HEK293 (cell line): ENCODE measurements at regions not wholly inside any gene's neighbourhood (a gene's known extent, or its start where the extent isn't known, plus 50 kb on each side); places are given as distances from the start of the nearest gene placed in this dataset.

Experiments
- CTCF ChIA-PET: fragments of 350-600 bp; formaldehyde crosslinking; extraction: SDS; loops from one replicate; lab custom pipeline; 2021; ENCODE audit warnings: antibody characterized with exemption; lab: Yijun Ruan, JAX
- POLR2A ChIA-PET: fragments of 300-600 bp; formaldehyde crosslinking; extraction: SDS; loops from one replicate; lab custom pipeline; 2020; ENCODE audit warnings: antibody characterized with exemption, inconsistent platforms; lab: Yijun Ruan, JAX
- H3K27ac ChIP-seq: fragments of 200-500 bp; sonication (Bioruptor generic); 2 replicates; pipeline ENCODE4 v1.5.1; 2014; ENCODE audit warnings: low read depth, low read length, control low read depth, inconsistent platforms; ENCODE audit errors: extremely low read depth
- H3K36me3 ChIP-seq, 2 experiments: fragments of 200-500 bp in 1 of 2; sonication (Bioruptor generic) in 1 of 2; 1 replicate in 1 of 2; 2 replicates in 1 of 2; pipeline ENCODE4 v1.5.1; 2014 to 2017; ENCODE audit warnings: inconsistent platforms in 2 of 2, low read length in 2 of 2; ENCODE audit not compliant: control insufficient read depth in 2 of 2, insufficient read depth in 1 of 2
- H3K4me1 ChIP-seq: fragments of 200-500 bp; sonication (Bioruptor generic); 2 replicates; pipeline ENCODE4 v1.5.1; 2014; ENCODE audit warnings: mild to moderate bottlenecking, low read length, inconsistent platforms; ENCODE audit not compliant: control insufficient read depth, insufficient read depth
- H3K4me3 ChIP-seq: 2 replicates; pipeline ENCODE4 v1.5.1; 2011; ENCODE audit warnings: low read depth, mild to moderate bottlenecking, control low read depth, low read length, moderate library complexity
- H3K9me3 ChIP-seq: fragments of 200-500 bp; sonication (Bioruptor generic); 2 replicates; pipeline ENCODE4 v1.5.1; 2014; ENCODE audit warnings: low read depth, low read length, inconsistent platforms; ENCODE audit not compliant: control insufficient read depth, insufficient read depth
- BCL6B ChIP-seq: fragments of 450-650 bp; formaldehyde crosslinking; IDR thresholded peaks from 2 replicates; pipeline ENCODE4 v1.5.1; 2017; ENCODE audit warnings: missing biosample characterization, missing genetic modification characterization
- REST ChIP-seq: fragments of 450-650 bp; formaldehyde crosslinking; IDR thresholded peaks from 2 replicates; pipeline ENCODE4 v1.5.1; 2016; ENCODE audit warnings: missing biosample characterization, missing genetic modification characterization
- SCRT2 ChIP-seq: fragments of 450-650 bp; formaldehyde crosslinking; IDR thresholded peaks from 2 replicates; pipeline ENCODE4 v1.5.1; 2016; ENCODE audit warnings: missing biosample characterization, missing genetic modification characterization
- SETDB1 ChIP-seq: IDR thresholded peaks from one replicate; pipeline ENCODE4 v1.6.1; 2017; ENCODE audit warnings: mild to moderate bottlenecking, low read length, moderate library complexity, mixed read lengths; ENCODE audit not compliant: insufficient read length
- SP2 ChIP-seq: fragments of 450-650 bp; formaldehyde crosslinking; IDR thresholded peaks from 2 replicates; pipeline ENCODE4 v1.5.1; 2016; ENCODE audit warnings: missing biosample characterization, missing genetic modification characterization
- ZBTB49 ChIP-seq: fragments of 450-650 bp; formaldehyde crosslinking; IDR thresholded peaks from 2 replicates; pipeline ENCODE4 v1.5.1; 2016; ENCODE audit warnings: missing biosample characterization, missing genetic modification characterization, low read depth
- ZFP41 ChIP-seq: fragments of 450-650 bp; formaldehyde crosslinking; IDR thresholded peaks from 2 replicates; pipeline ENCODE4 v1.5.1; 2016; ENCODE audit warnings: missing biosample characterization, missing genetic modification characterization, borderline replicate concordance
- ZNF121 ChIP-seq: fragments of 450-650 bp; formaldehyde crosslinking; IDR thresholded peaks from 2 replicates; pipeline ENCODE4 v1.5.1; 2016; ENCODE audit warnings: missing biosample characterization, missing genetic modification characterization
- ZNF157 ChIP-seq: fragments of 450-650 bp; formaldehyde crosslinking; IDR thresholded peaks from 2 replicates; pipeline ENCODE4 v1.5.1; 2016; ENCODE audit warnings: missing biosample characterization, missing genetic modification characterization
- ZNF354C ChIP-seq: fragments of 450-650 bp; formaldehyde crosslinking; IDR thresholded peaks from 2 replicates; pipeline ENCODE4 v1.5.1; 2016; ENCODE audit warnings: missing biosample characterization, missing genetic modification characterization, low read depth, borderline replicate concordance
- ZNF37A ChIP-seq: fragments of 450-650 bp; IDR thresholded peaks from 2 replicates; pipeline ENCODE4 v1.5.1; 2018; ENCODE audit warnings: missing biosample characterization, missing genetic modification characterization
- ZNF473 ChIP-seq: fragments of 450-650 bp; formaldehyde crosslinking; IDR thresholded peaks from 2 replicates; pipeline ENCODE4 v1.5.1; 2017; ENCODE audit warnings: missing biosample characterization, missing genetic modification characterization
- ZNF585B ChIP-seq: fragments of 450-650 bp; formaldehyde crosslinking; IDR thresholded peaks from 2 replicates; pipeline ENCODE4 v1.5.1; 2016; ENCODE audit warnings: missing biosample characterization, missing genetic modification characterization
- ZNF677 ChIP-seq: fragments of 450-650 bp; IDR thresholded peaks from 2 replicates; pipeline ENCODE4 v1.5.0; 2018; ENCODE audit warnings: missing biosample characterization, mild to moderate bottlenecking, missing genetic modification characterization, moderate library complexity
- ZNF843 ChIP-seq: fragments of 450-650 bp; formaldehyde crosslinking; IDR thresholded peaks from 2 replicates; pipeline ENCODE4 v1.5.1; 2016; ENCODE audit warnings: missing biosample characterization, missing genetic modification characterization
- TF ChIP-seq, protein P1 (sequence below): fragments of 450-650 bp; formaldehyde crosslinking; IDR thresholded peaks from 2 replicates; pipeline ENCODE4 v1.5.1; 2016; ENCODE audit warnings: missing biosample characterization, missing genetic modification characterization
- TF ChIP-seq, protein P2 (sequence below): fragments of 450-650 bp; formaldehyde crosslinking; IDR thresholded peaks from 2 replicates; pipeline ENCODE4 v1.5.1; 2016; ENCODE audit warnings: missing biosample characterization, missing genetic modification characterization
- TF ChIP-seq, protein P3 (sequence below): fragments of 450-650 bp; formaldehyde crosslinking; IDR thresholded peaks from 2 replicates; pipeline ENCODE4 v1.5.1; 2016; ENCODE audit warnings: missing biosample characterization, missing genetic modification characterization, low read depth

GRCh38 chr14:80047761-80048160 is 163.5 kb downstream of the DIO2 start (continued):
- TF ChIP-seq ZBTB49 (tag by site-specific recombination): no peak
- no peak for TF ChIP-seq ZNF157 (tag by site-specific recombination)
- TF ChIP-seq, protein P1, sequence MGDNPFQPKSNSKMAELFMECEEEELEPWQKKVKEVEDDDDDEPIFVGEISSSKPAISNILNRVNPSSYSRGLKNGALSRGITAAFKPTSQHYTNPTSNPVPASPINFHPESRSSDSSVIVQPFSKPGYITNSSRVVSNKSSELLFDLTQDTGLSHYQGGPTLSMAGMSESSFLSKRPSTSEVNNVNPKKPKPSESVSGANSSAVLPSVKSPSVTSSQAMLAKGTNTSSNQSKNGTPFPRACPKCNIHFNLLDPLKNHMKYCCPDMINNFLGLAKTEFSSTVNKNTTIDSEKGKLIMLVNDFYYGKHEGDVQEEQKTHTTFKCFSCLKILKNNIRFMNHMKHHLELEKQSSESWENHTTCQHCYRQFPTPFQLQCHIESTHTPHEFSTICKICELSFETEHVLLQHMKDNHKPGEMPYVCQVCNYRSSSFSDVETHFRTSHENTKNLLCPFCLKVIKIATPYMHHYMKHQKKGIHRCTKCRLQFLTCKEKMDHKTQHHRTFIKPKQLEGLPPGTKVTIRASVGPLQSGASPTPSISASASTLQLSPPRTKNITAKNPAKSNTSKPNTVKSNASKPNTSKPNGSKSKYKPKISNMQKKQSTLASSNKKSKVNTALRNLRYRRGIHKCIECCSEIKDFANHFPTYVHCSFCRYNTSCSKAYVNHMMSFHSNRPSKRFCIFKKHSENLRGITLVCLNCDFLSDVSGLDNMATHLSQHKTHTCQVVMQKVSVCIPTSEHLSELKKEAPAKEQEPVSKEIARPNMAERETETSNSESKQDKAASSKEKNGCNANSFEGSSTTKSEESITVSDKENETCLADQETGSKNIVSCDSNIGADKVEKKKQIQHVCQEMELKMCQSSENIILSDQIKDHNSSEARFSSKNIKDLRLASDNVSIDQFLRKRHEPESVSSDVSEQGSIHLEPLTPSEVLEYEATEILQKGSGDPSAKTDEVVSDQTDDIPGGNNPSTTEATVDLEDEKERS (tag by site-specific recombination): no peak

- TF ChIP-seq SETDB1 (no peak), ZFP41 (no peak), SP2 (no peak), BCL6B (tag by site-specific recombination) (no peak), SCRT2 (no peak), ZNF354C (no peak), ZNF37A (tag by site-specific recombination) (no peak), ZNF585B (tag by site-specific recombination) (no peak), ZNF843 (tag by site-specific recombination) (no peak), ZNF677 (tag by site-specific recombination) (no peak), REST (tag by site-specific recombination) (no peak), ZNF473 (tag by site-specific recombination) (no peak), ZNF121 (tag by site-specific recombination) (no peak)
- TF ChIP-seq, protein P2, sequence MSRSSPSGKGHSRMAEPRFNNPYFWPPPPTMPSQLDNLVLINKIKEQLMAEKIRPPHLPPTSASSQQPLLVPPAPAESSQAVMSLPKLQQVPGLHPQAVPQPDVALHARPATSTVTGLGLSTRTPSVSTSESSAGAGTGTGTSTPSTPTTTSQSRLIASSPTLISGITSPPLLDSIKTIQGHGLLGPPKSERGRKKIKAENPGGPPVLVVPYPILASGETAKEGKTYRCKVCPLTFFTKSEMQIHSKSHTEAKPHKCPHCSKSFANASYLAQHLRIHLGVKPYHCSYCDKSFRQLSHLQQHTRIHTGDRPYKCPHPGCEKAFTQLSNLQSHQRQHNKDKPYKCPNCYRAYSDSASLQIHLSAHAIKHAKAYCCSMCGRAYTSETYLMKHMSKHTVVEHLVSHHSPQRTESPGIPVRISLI (tag by site-specific recombination): no peak
- TF ChIP-seq, protein P3, sequence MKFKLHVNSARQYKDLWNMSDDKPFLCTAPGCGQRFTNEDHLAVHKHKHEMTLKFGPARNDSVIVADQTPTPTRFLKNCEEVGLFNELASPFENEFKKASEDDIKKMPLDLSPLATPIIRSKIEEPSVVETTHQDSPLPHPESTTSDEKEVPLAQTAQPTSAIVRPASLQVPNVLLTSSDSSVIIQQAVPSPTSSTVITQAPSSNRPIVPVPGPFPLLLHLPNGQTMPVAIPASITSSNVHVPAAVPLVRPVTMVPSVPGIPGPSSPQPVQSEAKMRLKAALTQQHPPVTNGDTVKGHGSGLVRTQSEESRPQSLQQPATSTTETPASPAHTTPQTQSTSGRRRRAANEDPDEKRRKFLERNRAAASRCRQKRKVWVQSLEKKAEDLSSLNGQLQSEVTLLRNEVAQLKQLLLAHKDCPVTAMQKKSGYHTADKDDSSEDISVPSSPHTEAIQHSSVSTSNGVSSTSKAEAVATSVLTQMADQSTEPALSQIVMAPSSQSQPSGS (tag by site-specific recombination): no peak
- Histone ChIP-seq H3K36me3 (no peaks in the 10 kb centered on the region), H3K4me3 (no peak overlapping the region), H3K27ac (no peak overlapping the region), H3K9me3 (no peaks in the 10 kb centered on the region), H3K4me1 (no peaks in the 10 kb centered on the region)
- POLR2A ChIA-PET: no interaction called here
- CTCF ChIA-PET: no interaction called here
These were observed 174.0 kb downstream of the DIO2 start for GRCh38 chr14:80037349-80037748.
